ENCODE measurements at regions not wholly inside any gene's neighbourhood (a gene's known extent, or its start where the extent isn't known, plus 50 kb on each side); places are given as distances from the start of the nearest gene placed in this dataset.

GRCh38 chr10:33509231-33509831, 174.9 kb upstream of the NRP1 start:
- peaks cover 0 to 11% of the 10 kb centered on the region in 2 donors for H3K4me1 ChIP-seq
- H3K36me3 ChIP-seq, result no peaks in the 10 kb centered on the region
- H3K27me3 ChIP-seq, result no peaks in the 10 kb centered on the region
- TF ChIP-seq, protein P1, sequence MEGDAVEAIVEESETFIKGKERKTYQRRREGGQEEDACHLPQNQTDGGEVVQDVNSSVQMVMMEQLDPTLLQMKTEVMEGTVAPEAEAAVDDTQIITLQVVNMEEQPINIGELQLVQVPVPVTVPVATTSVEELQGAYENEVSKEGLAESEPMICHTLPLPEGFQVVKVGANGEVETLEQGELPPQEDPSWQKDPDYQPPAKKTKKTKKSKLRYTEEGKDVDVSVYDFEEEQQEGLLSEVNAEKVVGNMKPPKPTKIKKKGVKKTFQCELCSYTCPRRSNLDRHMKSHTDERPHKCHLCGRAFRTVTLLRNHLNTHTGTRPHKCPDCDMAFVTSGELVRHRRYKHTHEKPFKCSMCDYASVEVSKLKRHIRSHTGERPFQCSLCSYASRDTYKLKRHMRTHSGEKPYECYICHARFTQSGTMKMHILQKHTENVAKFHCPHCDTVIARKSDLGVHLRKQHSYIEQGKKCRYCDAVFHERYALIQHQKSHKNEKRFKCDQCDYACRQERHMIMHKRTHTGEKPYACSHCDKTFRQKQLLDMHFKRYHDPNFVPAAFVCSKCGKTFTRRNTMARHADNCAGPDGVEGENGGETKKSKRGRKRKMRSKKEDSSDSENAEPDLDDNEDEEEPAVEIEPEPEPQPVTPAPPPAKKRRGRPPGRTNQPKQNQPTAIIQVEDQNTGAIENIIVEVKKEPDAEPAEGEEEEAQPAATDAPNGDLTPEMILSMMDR (IDR thresholded peaks at IDR 0.05), result no peak
- H3K9me3 ChIP-seq, result no peaks in the 10 kb centered on the region
- no peak overlapping the region for H3K4me3 ChIP-seq
- DNase-seq (ENCODE audit: low spot score), result peak; percentile 78
- H3K27ac ChIP-seq, result no peak overlapping the region

DNA sequence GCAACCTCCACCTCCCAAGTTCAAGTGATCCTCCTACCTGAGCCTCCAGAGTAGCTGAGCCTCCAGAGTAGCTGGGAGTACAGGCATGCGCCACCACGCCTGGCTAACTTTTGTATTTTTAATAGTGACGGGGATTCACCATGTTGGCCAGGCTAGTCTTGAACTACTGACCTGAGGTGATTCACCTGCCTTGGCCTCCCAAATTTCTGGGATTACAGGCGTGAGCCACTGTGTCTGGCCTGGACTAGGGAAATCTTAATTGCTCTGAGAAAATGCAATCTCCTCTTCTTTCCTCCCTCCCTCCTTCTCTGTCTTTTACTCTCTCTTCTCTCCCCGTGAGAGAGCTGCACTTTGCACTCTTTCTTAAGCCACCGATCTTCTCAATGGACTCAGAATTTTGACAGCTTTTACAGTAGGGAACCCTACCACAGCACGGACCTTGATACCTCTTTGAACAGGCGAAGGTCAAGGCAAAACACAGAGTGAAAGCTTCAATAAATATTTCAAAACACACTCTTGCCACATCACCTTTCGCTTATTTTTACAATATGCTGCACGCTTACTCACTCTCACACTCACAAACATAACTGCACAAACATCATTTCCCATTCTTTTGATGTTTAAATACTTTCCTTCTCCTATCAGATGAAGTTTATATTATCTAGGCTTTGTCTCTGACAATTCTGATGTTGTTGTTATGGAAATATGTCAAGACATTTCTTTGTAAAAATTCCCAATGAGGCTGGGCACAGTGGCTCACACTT, 173.4 kb upstream of the NRP1 start:
- Histone ChIP-seq H3K27me3 (no peaks in the 10 kb centered on the region), H3K4me1 (peaks cover 0 to 11% of the 10 kb centered on the region in 2 donors), H3K4me3 (no peak overlapping the region), H3K27ac (no peak overlapping the region), H3K9me3 (no peaks in the 10 kb centered on the region), H3K36me3 (no peaks in the 10 kb centered on the region)
- TF ChIP-seq, protein P1 (IDR thresholded peaks at IDR 0.05), result no peak
- DNase-seq (ENCODE audit: low spot score), result no peak

GRCh38 chr10:33506838-33507661, 172.6 kb upstream of the NRP1 start:
- peaks cover 0 to 11% of the 10 kb centered on the region in 2 donors for H3K4me1 ChIP-seq
- no peaks in the 10 kb centered on the region for H3K36me3 ChIP-seq
- TF ChIP-seq, protein P1 (IDR thresholded peaks at IDR 0.05), result no peak
- H3K27me3 ChIP-seq, result no peaks in the 10 kb centered on the region
- no peak overlapping the region for H3K4me3 ChIP-seq
- no peak overlapping the region for H3K27ac ChIP-seq
- DNase-seq (ENCODE audit: low spot score), result no peak
- H3K9me3 ChIP-seq, result no peaks in the 10 kb centered on the region

- TF ChIP-seq, protein P1 (IDR thresholded peaks at IDR 0.05), result no peak
- Histone ChIP-seq H3K4me3 (no peak overlapping the region), H3K4me1 (peaks cover 0 to 11% of the 10 kb centered on the region in 2 donors), H3K9me3 (no peaks in the 10 kb centered on the region), H3K27ac (no peak overlapping the region), H3K36me3 (no peaks in the 10 kb centered on the region), H3K27me3 (no peaks in the 10 kb centered on the region)
- DNase-seq (ENCODE audit: low spot score), result no peak
These were observed 171.9 kb upstream of the NRP1 start for GRCh38 chr10:33506391-33506790.

DNA sequence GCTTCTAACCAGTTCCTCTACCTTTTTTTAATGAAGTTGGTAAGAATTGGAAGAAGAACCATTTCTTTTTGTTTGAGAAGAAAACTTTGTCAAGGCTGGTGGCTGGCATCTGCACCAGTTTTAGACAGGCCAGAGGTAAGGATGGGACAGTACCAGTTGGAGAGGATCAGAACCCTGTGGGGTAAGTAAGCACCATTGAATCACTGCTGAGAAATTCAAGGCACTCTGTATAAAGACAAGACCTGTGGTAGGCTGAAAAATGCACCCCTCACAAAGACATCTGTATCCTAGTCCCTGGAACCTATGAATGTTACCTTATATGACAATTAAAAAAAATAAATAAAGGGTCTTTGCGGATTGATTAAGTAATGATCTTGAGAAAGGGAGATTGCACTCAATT, 166.7 kb upstream of the NRP1 start:
- TF ChIP-seq, protein P1 (IDR thresholded peaks at IDR 0.05), result no peak
- no peak overlapping the region for H3K27ac ChIP-seq
- no peak for DNase-seq (ENCODE audit: low spot score)
- no peaks in the 10 kb centered on the region for H3K27me3 ChIP-seq
- H3K9me3 ChIP-seq, result no peaks in the 10 kb centered on the region
- no peak overlapping the region for H3K4me3 ChIP-seq
- no peaks in the 10 kb centered on the region for H3K36me3 ChIP-seq
- no peaks in the 10 kb centered on the region for H3K4me1 ChIP-seq

Measured in right atrium auricular region (tissue), 2 donors.